Medulla oblongata (tissue), 1 donor: ENCODE measurements at regions not wholly inside any gene's neighbourhood (a gene's known extent, or its start where the extent isn't known, plus 50 kb on each side); places are given as distances from the start of the nearest gene placed in this dataset.
"Not testable (repeated sequence)": the region's sequence is repeated elsewhere in the genome, so short reads cannot be mapped to it uniquely, and the experiment has no call there.

Experiments used
- DNase-seq: peaks from one replicate; pipeline ENCODE4 v3.0.0-alpha.2; 2015; ENCODE audit errors: extremely low spot score

DNA sequence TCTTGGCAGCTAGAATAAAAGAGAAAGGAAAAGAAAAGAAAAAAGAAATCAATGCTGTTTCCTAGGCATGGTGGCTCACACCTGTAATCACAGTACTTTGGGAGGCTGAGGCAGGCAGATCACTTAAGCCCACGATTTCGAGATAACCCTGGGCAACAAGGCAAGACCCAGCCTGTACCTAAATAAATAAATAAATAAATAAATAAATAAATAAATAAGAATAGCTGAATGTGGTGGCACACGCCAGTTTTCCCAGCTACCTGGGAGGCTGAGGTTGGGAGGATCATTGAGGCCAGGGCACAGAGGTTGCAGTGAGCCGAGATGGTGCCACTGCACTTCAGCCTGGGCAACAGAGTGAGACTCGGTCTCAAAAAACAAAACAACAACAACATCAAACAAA, 705.0 kb upstream of the SEMA3D start:
- DNase-seq: not testable (repeated sequence)

DNA sequence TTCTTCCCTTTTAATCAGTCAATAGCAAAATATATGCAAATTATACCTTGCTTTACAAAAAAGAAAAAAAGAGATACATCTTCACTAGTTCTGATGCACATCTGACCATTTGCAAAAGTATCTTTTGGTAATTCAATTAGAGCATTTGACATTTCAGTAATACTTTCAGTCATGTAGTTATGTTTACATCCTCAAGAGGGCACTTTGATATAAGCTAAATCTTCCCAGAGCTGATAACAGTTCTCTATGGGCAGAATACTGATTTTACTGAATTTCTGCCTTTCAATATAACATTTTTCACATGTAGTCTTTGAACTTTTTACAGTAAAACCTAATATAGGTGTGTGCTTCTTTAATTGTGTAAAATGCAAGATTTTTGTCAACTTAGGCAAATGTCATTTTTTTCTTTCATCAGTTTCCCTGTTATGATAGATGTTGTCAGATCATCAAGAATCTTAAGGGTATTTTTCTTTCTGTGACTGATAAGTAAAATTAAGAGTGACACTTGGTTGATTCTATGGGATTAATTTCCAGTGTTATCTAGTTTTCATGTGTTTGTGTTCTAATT, 703.5 kb upstream of the SEMA3D start:
- DNase-seq: peak; percentile 45

DNA sequence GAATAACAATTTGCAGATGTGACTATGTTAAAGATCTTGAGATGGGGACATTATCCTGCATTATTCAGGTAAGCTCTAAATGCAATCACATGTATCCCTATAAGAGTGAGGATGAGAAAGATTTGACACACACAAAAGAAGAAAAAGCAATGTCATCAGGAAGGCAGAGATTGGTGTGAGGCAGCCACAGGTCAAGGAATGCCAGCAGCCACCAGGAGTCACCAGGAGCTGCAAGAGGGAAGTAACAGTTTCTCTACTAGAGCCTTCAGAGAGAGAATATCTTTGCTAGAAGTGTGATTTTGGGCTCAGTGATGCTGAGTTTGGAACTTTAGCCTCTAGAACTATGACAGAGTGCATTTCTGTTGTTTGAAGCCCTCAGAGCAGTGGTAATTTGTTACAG, 700.3 kb upstream of the SEMA3D start:
- no peak for DNase-seq

DNA sequence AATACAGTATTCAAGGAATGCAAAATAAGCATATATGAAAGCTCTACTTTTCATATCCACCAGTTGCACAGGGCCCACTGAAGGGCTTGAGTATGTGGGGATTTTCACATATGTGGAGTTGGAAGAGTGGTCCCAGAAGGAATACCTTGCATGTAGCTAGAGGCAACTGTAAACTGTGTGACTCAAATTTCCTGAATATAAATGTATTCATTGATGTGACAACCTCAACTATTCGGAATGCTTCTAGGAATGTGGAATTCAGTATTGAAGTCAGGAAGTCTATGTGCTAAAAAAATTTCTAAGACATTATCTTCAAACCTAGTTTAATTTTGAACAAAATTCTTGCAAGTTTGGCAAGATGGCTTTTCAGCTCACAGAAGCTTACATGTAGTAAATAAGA, 695.5 kb upstream of the SEMA3D start:
- no peak for DNase-seq

DNA sequence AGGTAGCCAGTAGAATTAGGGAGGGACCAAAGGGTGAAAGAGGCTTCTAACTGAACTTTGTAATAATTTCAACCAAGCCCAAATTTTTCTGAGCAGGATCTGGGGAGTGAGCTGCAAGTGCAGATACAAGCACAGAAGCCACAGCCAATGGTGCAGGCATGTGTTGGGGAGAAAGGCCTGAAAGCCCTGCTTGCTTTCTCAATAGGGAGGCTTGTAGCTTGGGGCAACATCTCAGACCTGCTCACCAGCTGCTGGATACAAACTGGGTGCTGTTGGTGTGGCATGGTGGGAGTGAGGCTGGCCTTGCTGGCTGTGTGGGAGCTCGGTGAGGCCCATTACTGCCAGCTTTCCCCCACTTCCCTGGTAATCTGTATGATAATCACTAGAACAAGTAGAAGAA, 688.5 kb upstream of the SEMA3D start:
- DNase-seq: no peak

DNA sequence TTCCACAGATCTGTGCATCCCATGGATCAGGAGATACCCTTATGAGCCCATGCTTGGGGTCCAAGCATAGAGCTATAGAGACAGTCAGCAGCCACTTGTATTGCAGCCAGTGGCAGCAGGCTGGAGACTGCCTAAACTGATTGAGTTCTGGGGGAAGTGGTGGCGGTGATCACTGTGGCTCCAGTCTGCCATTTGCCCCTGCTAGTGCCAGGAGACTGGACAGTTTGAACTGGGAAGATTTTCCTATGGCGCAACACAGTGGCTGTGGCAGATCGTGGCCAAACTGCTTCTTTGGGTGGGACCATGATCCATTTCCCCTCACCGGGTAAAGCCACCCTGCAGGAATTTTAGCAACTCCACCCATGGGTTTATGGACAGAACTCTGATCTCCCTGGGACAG, 679.7 kb upstream of the SEMA3D start:
- DNase-seq: no peak

DNA sequence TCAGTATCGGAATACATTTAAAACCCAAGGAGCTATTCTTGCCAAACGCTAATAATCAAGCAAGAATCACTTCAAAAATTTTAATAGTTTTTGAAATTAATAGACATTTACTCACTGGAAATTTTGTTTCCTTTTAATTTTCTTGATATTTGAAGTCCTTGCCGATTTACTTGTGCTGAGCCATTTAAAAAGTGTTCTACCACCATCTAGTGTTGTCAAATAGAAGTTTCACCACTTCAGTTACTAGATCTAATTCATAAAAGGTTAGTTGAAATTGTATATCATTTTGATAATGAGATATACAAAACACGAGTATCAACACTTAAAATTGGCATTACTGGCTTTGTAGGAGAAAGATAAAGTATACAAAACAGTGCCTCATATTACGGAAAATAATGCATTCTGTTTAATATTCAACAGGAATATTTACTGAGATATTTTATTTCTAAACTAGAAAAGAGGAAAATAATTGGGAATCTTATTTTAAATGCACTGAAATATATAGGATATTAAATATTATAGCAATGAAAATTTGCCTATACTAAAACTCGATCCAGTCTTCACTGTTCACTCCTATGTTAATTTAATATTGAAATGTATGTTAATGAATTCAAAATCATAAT, 664.8 kb upstream of the SEMA3D start:
- peak; percentile 48 for DNase-seq

DNA sequence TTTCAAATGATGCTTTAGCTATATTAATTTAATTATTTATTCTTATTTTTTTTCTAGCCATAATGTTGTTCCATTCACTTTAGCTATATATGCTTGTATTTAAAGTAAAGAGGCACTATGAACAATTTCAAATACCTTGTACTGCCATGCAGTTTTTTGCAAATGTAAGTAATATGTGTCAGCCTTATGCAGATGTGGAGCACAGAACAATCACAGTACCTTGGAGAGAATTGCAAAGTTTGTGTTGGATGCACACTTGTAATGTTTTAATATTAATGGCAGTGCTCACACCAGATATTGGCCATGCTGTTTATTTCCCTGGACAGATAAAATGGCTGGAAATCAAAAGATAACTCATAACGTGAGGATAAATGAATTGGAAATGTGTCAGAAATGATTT, 663.5 kb upstream of the SEMA3D start:
- no peak for DNase-seq

DNA sequence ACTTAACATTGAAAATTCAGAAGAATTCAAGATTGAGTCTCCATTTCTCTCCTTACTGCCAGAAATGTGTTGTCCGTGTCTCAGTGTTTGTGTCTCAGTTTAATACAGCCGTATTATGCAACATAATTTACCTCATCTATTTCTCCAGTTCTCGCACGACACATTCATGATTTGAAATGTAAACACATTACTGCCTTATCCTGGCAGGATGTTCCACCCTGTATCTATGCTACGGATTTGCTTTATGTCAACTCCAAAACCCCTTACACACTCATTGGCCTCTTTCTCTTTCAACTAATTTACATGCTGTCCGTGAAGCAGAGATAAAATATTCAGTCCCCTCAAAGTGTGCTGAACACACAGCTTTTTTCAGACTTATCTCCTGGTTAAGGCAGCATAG, 653.7 kb upstream of the SEMA3D start:
- no peak for DNase-seq

DNA sequence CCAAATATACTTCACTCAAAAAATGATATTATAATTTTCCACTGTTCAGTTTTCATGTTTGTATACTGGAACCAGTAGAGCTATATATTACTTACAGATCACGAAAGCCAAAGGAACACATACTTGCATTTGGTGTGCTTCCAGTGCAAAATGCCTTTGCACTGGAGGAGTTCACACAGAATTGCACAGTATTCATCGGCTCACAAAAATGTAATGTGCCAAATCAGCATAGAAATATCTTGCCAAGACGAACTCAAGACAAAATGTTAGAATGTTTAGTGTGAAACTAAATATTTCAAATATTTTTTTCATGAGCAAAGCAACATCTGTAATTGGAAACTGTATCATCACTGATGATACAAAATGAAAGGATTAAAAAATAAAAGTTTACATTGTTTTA, 646.2 kb upstream of the SEMA3D start:
- DNase-seq: no peak

DNA sequence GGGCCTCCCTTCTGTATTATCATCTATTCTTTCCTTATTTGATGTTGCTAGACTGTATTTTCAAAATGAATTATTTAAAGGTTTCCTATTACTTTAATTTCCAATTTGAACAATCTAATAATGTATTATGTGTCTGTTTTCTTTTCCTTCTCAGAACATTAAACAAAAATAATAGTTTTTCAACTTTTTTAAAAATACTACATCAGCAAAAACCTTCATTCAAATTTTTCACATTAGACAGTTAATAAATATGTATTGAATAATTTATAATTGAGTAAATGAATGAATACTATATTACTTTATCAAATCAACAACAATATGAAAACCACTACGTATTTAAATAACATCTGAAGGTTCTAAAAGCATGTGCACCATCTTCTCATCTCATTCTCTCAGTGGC, 644.1 kb upstream of the SEMA3D start:
- no peak for DNase-seq

DNA sequence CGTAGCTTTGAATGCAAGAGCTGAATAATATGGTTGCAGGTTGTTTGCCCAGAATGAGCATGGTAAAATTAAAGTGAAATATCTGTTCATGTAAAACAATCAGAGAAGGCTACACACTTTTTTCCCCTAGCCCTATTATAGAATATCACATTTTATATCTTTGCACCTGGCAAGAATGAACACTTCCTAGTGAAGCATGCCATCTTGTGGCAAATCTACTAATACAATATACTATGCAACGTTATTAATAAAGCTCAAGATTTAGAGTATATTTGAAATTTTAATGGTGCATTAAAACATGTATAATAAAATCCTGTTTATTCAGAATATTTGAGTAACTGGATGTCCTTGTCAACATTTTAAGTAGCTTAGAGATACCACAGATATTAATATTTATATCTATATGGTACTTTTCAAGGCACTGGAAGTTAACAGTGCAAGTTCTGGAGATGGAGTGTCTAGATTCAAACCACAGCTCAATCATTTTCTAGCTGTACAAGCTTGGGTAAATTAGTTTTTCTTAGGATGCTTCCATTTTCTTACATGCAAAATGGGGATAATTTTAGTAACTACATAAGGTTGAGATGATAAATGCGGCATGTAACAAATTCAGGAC, 643.1 kb upstream of the SEMA3D start:
- no peak for DNase-seq

DNA sequence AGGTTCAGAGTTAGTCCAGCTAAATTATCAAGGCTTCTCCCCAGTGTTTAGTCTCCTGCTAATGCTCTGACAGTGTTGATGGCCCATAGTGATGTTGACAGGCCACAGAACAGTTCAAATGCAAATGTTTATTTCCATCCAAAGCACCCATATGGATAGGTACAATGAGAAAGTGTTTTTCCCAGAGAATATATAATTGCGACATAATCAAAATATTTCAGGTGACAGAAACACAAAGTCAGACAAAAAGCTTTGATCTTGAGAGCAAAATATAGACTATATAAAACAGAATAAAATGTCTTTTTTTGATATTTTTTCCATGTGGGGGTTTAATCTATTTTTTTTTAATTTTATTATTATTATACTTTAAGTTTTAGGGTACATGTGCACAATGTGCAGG, 642.3 kb upstream of the SEMA3D start:
- DNase-seq: no peak

DNA sequence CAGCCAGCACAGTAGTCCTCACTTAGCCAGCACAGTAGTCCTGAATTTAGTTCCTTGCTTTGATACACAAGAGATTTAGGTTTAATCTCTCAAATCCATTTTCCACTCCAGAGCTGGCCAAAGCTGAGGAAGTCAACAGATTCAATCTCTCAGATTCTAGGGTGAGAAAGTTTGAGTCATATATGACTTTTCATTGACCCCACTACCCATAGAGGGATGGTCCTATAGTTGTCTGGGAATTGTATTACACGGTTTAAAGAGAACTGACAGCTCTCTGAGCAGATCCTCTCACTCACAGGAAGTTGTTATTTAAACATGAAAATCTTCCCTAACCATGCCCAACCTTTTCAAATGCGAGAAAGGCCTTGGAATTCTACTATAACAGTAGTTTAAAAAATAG, 641.8 kb upstream of the SEMA3D start:
- DNase-seq: no peak

DNA sequence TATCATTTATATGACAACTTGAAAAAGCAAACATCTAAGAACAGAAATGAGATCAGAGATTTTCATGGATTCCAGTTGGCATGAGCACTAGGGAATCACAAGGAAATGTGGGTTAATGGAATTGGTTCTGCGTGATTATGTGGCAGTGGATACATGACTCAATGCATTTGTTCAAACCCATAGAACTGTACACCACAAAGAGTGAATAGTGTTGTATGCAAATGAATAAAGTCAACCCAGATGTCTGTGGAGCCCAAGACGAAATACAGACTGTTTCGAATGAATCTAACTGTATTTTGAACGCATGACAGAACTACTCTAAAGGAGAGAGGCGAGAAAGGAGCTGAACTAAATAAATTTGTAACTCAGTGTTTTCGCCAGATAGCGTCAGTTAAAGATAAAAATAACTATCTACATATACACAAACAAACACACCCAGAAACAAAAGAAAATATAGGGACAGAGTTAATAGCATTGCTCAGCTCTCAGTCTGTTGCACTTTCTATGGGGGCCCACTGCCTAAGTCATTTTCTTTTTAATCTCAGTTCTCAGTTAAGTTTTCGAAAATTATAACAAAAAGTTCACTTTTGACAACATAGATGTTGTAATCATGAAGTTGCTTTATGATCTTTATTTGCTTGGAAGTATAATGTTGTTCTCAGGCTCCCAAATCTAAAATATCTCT, 636.7 kb upstream of the SEMA3D start:
- no peak for DNase-seq

DNA sequence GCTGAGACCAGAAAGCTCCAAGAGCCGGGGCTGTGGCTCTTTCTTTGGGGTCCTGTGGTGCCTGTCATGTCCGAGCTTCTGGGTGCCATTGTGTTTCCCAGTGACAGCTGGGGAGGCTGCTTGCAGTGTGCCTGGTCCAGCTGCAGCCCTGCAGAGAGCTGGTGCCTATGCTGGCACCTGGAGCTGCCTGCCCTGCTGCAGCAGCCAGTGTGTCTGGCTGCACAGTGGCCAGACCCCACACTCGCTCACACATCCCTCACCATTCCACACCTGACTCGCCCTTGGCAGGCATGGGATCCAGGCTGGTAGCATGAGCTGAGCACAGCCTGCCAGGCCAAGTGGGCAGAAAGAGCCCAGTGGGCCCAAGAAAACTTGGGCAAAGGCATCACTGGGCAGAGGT, 635.1 kb upstream of the SEMA3D start:
- DNase-seq: no peak

DNA sequence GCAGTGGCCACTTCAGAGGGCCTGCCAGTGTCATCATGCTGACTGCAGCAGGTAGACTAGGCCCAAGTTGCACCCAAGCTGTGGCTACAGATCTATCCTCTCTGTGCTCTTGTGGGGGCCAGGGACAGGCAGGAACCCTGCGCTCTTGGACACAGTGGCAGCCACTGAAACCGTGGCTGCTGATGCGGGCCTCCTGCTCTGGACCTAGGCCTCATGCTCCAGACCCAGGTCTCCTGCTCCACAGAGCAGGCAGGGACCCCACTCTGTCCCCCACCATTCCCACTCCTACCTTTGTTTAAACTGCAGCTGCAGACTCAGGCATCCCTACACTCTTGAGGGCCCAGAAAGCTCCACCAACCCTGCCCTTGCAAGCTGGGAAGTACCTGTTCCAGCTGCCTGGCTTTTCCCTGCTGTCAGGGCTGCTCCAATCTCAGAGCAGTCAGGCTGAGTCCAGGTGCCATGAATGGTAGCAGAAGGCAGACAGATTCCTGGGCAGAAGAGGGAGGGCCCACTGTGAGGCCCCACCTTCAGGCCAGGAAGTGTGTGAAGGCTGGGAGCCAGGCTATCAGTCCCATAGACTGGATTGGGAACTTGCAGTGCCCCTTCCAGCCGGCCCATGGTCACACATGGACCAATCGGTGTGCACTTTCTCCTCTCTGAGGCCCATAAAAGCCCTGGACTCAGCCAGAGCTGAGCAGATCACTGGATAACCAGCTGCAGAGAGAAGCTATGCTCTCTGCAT, 634.0 kb upstream of the SEMA3D start:
- no peak for DNase-seq

DNA sequence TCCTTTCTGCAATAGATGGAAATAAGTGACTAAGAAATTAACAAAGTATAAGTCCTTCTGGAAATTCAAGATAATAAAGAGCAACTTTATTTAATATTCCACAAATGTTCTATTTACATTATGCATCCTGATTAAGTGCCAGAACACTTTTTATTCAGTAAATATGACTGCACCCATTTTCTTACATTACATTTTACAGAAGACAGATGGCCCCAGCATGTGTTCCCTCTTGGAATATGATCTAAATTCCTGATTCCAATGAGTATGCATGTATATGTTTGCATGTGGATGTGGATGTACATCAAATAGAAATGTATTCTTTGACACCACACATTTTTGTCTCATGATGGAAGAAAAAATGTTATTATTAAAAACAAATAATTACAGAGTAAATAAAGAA, 628.7 kb upstream of the SEMA3D start:
- no peak for DNase-seq

DNA sequence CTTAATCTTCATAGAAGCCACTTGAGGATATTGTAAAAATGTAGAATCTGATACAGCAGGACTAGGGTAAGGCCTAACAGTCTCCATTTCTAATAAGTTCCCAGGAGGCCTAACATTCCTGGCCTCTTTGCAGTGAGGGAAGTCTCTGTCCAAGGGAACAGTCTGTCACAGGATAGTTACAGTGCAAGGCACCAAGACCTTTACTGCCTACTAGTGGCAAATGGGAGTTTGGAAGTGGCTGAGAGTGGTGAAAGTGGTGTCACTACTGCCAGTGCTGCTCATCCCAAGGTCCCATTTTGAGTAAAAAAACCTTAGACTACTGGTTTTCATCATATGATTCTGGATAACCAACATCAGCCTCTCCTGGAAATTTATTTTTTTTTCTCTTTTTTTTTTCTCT, 619.5 kb upstream of the SEMA3D start:
- DNase-seq: no peak

DNA sequence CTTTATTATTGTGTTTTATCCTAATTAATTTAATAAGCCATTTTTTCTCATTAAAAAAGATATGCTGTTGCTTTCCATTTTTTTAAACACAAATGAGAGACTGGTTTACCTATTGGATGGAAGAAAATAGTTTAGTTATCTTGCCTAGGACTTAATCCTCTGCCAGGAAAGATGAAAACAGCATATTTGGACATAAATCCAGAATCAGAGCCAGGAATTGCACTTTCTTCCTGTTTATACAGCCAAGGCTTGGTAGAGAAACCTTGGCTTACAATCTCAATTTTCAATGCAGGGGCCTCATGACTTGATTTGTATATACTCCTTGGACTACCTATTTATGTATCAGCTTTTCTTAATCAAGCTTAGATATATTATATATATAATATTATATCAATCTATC, 618.8 kb upstream of the SEMA3D start:
- DNase-seq: no peak

DNA sequence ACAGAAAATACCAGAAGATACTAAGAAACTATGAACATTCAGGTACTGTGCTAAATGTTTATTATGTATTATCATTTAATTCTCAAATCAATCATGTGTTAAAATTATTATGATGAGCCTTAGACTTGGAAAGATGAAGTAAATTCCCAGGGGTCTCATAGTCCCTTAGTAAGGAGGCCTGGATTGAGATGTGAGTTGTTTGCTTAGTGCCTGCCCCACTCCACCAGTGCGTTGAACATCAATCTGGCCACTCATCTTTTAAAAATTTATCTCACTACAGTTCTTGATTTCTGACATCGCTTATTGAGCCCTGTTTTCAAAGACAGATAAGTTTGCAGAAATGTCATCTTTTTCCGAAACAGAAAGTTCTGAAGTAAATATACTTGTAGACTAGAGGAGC, 618.4 kb upstream of the SEMA3D start:
- no peak for DNase-seq

DNA sequence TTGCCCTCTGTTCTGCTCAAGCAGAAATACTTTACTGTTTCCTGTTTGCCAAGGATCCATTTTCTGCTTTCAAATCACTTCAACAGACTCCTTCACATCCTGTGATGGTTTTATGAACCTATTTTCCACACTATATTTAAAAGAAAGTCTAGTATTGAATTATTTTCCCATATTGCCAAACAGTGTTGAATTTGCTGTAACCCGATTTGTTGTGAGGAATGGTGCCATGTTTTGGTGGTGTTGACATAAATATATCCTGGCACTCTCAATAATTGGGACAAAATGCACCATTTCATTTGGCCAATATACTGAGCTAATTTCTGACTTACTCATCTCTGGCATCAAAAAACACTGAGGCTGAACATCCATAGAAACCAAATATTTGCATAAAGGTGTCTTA, 615.4 kb upstream of the SEMA3D start:
- DNase-seq: no peak

DNA sequence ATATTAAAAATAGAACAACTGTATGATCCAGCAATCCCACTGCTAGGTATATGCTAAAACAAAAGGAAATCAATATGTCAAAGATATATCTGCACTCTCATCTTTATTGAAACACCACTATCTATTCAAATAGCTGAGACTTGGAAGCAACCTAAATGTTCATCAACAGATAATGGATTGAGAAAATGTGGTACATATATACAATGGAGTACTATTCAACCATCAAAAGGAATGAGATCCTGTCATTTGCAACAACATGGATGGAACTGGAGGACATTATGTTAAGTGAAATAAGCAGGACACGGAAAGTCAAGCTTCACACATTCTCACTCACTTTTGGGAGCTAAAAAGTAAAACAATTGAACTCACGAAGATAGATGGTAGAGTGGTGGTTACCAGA, 610.1 kb upstream of the SEMA3D start:
- DNase-seq: no peak
